HEK293 (cell line): ENCODE measurements at regions not wholly inside any gene's neighbourhood (a gene's known extent, or its start where the extent isn't known, plus 50 kb on each side); places are given as distances from the start of the nearest gene placed in this dataset.

ENCODE experiments used
- CTCF ChIA-PET: fragments of 350-600 bp; formaldehyde crosslinking; extraction: SDS; loops from one replicate; lab custom pipeline; 2021; ENCODE audit warnings: antibody characterized with exemption; lab: Yijun Ruan, JAX
- POLR2A ChIA-PET: fragments of 300-600 bp; formaldehyde crosslinking; extraction: SDS; loops from one replicate; lab custom pipeline; 2020; ENCODE audit warnings: antibody characterized with exemption, inconsistent platforms; lab: Yijun Ruan, JAX
- H3K27ac ChIP-seq: fragments of 200-500 bp; sonication (Bioruptor generic); 2 replicates; pipeline ENCODE4 v1.5.1; 2014; ENCODE audit warnings: low read depth, low read length, control low read depth, inconsistent platforms; ENCODE audit errors: extremely low read depth
- H3K36me3 ChIP-seq, 2 experiments: fragments of 200-500 bp in 1 of 2; sonication (Bioruptor generic) in 1 of 2; 1 replicate in 1 of 2; 2 replicates in 1 of 2; pipeline ENCODE4 v1.5.1; 2014 to 2017; ENCODE audit warnings: inconsistent platforms in 2 of 2, low read length in 2 of 2; ENCODE audit not compliant: control insufficient read depth in 2 of 2, insufficient read depth in 1 of 2
- H3K4me1 ChIP-seq: fragments of 200-500 bp; sonication (Bioruptor generic); 2 replicates; pipeline ENCODE4 v1.5.1; 2014; ENCODE audit warnings: mild to moderate bottlenecking, low read length, inconsistent platforms; ENCODE audit not compliant: control insufficient read depth, insufficient read depth
- H3K4me3 ChIP-seq: 2 replicates; pipeline ENCODE4 v1.5.1; 2011; ENCODE audit warnings: low read depth, mild to moderate bottlenecking, control low read depth, low read length, moderate library complexity
- H3K9me3 ChIP-seq: fragments of 200-500 bp; sonication (Bioruptor generic); 2 replicates; pipeline ENCODE4 v1.5.1; 2014; ENCODE audit warnings: low read depth, low read length, inconsistent platforms; ENCODE audit not compliant: control insufficient read depth, insufficient read depth
- GLIS2 ChIP-seq: fragments of 450-650 bp; formaldehyde crosslinking; IDR thresholded peaks from 2 replicates; pipeline ENCODE4 v1.5.1; 2016; ENCODE audit warnings: missing biosample characterization, missing genetic modification characterization
- IKZF3 ChIP-seq: fragments of 450-650 bp; IDR thresholded peaks from 2 replicates; pipeline ENCODE4 v1.5.0; 2018; ENCODE audit warnings: missing biosample characterization, mild to moderate bottlenecking, missing genetic modification characterization, moderate library complexity
- OSR2 ChIP-seq: fragments of 450-650 bp; formaldehyde crosslinking; IDR thresholded peaks from 2 replicates; pipeline ENCODE4 v1.5.1; 2016; ENCODE audit warnings: missing biosample characterization, missing genetic modification characterization
- ZBTB17 ChIP-seq: fragments of 450-650 bp; formaldehyde crosslinking; IDR thresholded peaks from 2 replicates; pipeline ENCODE4 v1.5.1; 2016; ENCODE audit warnings: missing biosample characterization, missing genetic modification characterization
- ZBTB21 ChIP-seq: fragments of 450-650 bp; formaldehyde crosslinking; IDR thresholded peaks from 2 replicates; pipeline ENCODE4 v1.5.1; 2017; ENCODE audit warnings: missing biosample characterization, missing genetic modification characterization
- ZFP37 ChIP-seq: fragments of 450-650 bp; formaldehyde crosslinking; IDR thresholded peaks from 2 replicates; pipeline ENCODE4 v1.5.1; 2016; ENCODE audit warnings: missing biosample characterization, missing genetic modification characterization
- ZNF19 ChIP-seq: fragments of 450-650 bp; formaldehyde crosslinking; IDR thresholded peaks from 2 replicates; pipeline ENCODE4; 2016; ENCODE audit warnings: missing biosample characterization, missing genetic modification characterization, low read depth
- ZNF211 ChIP-seq: fragments of 450-650 bp; formaldehyde crosslinking; IDR thresholded peaks from 2 replicates; pipeline ENCODE4 v1.5.1; 2016; ENCODE audit warnings: low read depth, missing biosample characterization, missing genetic modification characterization
- ZNF311 ChIP-seq: fragments of 450-650 bp; formaldehyde crosslinking; IDR thresholded peaks from 2 replicates; pipeline ENCODE4 v1.5.1; 2017; ENCODE audit warnings: missing biosample characterization, missing genetic modification characterization, borderline replicate concordance
- ZNF391 ChIP-seq: fragments of 450-650 bp; formaldehyde crosslinking; IDR thresholded peaks from 2 replicates; pipeline ENCODE4 v1.5.1; 2016; ENCODE audit warnings: low read depth, missing biosample characterization, missing genetic modification characterization, borderline replicate concordance
- ZNF394 ChIP-seq: fragments of 450-650 bp; formaldehyde crosslinking; IDR thresholded peaks from 2 replicates; pipeline ENCODE4 v1.5.1; 2016; ENCODE audit warnings: missing biosample characterization, missing genetic modification characterization, mild to moderate bottlenecking, moderate library complexity, borderline replicate concordance
- ZNF423 ChIP-seq: fragments of 450-650 bp; formaldehyde crosslinking; IDR thresholded peaks from 2 replicates; pipeline ENCODE4 v1.5.1; 2016; ENCODE audit warnings: missing biosample characterization, missing genetic modification characterization
- ZNF48 ChIP-seq: fragments of 450-650 bp; formaldehyde crosslinking; IDR thresholded peaks from 2 replicates; pipeline ENCODE4 v1.5.1; 2016; ENCODE audit warnings: missing biosample characterization, missing genetic modification characterization
- ZNF544 ChIP-seq: fragments of 450-650 bp; formaldehyde crosslinking; IDR thresholded peaks from 2 replicates; pipeline ENCODE4 v1.5.0; 2017; ENCODE audit warnings: missing biosample characterization, missing genetic modification characterization
- ZNF600 ChIP-seq: fragments of 450-650 bp; formaldehyde crosslinking; IDR thresholded peaks from 2 replicates; pipeline ENCODE4 v1.5.1; 2016; ENCODE audit warnings: missing biosample characterization, missing genetic modification characterization
- ZNF654 ChIP-seq: fragments of 450-650 bp; formaldehyde crosslinking; IDR thresholded peaks from 2 replicates; pipeline ENCODE4 v1.5.1; 2016; ENCODE audit warnings: low read depth, missing biosample characterization, missing genetic modification characterization
- ZNF785 ChIP-seq: fragments of 450-650 bp; formaldehyde crosslinking; IDR thresholded peaks from 2 replicates; pipeline ENCODE4 v1.5.1; 2016; ENCODE audit warnings: missing biosample characterization, missing genetic modification characterization
- ZNF792 ChIP-seq: fragments of 450-650 bp; formaldehyde crosslinking; IDR thresholded peaks from 2 replicates; pipeline ENCODE4 v1.5.1; 2016; ENCODE audit warnings: missing biosample characterization, missing genetic modification characterization
- ZNF837 ChIP-seq: fragments of 450-650 bp; formaldehyde crosslinking; IDR thresholded peaks from 2 replicates; pipeline ENCODE4 v1.5.1; 2016; ENCODE audit warnings: missing biosample characterization, missing genetic modification characterization
- ZNF843 ChIP-seq: fragments of 450-650 bp; formaldehyde crosslinking; IDR thresholded peaks from 2 replicates; pipeline ENCODE4 v1.5.1; 2016; ENCODE audit warnings: missing biosample characterization, missing genetic modification characterization
- TF ChIP-seq, protein P1 (sequence below): IDR thresholded peaks from 2 replicates; pipeline ENCODE4 v1.6.1; 2011; ENCODE audit warnings: mild to moderate bottlenecking, low read depth, low read length, borderline replicate concordance
- TF ChIP-seq, protein P2 (sequence below): fragments of 450-650 bp; formaldehyde crosslinking; IDR thresholded peaks from 2 replicates; pipeline ENCODE4 v1.5.1; 2017; ENCODE audit warnings: missing biosample characterization, missing genetic modification characterization
- TF ChIP-seq, protein P3 (sequence below): fragments of 450-650 bp; formaldehyde crosslinking; IDR thresholded peaks from 2 replicates; pipeline ENCODE4 v1.5.1; 2016; ENCODE audit warnings: missing biosample characterization, missing genetic modification characterization, borderline replicate concordance

DNA sequence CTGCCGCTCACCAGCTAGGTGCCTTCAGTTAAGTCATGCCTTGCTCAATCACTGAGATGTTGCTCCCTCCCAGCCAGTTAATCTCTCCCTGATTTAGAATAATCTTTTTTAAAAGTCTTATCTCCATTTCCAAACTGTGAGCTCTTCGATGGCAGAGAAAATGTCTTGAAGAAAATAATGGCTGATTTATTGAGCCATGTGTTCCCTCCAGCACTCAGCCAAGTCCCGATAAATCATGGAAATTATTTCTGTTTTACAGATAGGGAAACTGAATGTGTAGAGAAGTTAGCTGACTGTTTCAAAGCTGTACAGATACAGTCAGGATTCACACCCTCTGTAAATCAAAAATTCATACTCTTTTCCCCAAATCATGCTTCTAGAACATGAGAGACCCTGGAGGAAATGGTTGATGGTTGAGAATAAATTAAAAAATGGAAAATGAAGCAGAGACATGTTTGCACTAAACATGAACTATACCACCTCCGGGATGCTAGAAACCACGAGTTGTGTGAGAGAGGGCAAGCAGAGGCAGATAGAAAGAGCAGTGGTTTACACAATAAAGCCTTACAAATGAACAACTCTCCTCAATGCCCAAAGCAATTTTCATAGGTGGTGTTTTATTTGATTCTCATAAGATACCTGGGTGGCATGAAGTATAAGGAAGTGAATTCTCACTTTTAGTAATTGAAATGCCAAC, 376.4 kb downstream of the PLPP3 start:
- Histone ChIP-seq H3K9me3 (no peaks in the 10 kb centered on the region), H3K4me3 (no peak overlapping the region), H3K4me1 (no peaks in the 10 kb centered on the region; the same call in 1 of the 2 replicates), H3K27ac (no peak overlapping the region), H3K36me3 (no peaks in the 10 kb centered on the region)
- TF ChIP-seq ZNF423 (tag by site-specific recombination): no peak
- no peak for TF ChIP-seq ZNF394 (tag by site-specific recombination)
- no peak for TF ChIP-seq ZNF843 (tag by site-specific recombination)
- TF ChIP-seq ZFP37: no peak
- no peak for TF ChIP-seq ZNF311 (tag by site-specific recombination)
- POLR2A ChIA-PET: no interaction called here
- CTCF ChIA-PET: no interaction called here

DNA sequence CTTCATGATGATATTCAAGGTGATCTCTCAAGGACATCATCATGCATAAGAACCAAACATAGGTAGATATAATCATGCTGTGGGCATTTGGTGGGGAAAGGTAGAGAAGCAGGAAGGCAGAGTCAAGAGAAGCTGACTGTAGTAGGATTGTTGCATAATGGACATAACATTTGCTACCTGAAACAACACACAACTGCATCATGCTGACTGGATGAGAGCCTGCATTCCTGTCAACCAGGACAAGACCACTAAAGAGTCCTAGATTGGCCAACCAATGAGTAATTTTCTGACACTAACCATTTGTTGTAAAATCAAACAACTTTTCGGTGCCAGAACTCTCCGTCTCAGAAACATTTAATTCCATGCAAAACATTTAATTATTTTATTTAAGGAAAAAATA, 377.2 kb downstream of the PLPP3 start:
- TF ChIP-seq ZNF837 (tag by site-specific recombination) (no peak), ZNF211 (tag by site-specific recombination) (no peak), ZNF785 (tag by site-specific recombination) (no peak), ZNF654 (tag by site-specific recombination) (no peak), ZBTB17 (tag by site-specific recombination) (no peak), ZNF792 (tag by site-specific recombination) (no peak), ZNF600 (tag by site-specific recombination) (no peak), ZNF19 (no peak), GLIS2 (tag by site-specific recombination) (no peak), IKZF3 (tag by site-specific recombination) (no peak), ZNF544 (tag by site-specific recombination) (no peak), ZNF391 (tag by site-specific recombination) (no peak), ZBTB21 (tag by site-specific recombination) (no peak), OSR2 (tag by site-specific recombination) (no peak), ZNF394 (tag by site-specific recombination) (no peak), ZNF48 (no peak)
- TF ChIP-seq, protein P1, sequence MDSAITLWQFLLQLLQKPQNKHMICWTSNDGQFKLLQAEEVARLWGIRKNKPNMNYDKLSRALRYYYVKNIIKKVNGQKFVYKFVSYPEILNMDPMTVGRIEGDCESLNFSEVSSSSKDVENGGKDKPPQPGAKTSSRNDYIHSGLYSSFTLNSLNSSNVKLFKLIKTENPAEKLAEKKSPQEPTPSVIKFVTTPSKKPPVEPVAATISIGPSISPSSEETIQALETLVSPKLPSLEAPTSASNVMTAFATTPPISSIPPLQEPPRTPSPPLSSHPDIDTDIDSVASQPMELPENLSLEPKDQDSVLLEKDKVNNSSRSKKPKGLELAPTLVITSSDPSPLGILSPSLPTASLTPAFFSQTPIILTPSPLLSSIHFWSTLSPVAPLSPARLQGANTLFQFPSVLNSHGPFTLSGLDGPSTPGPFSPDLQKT: no peak
- TF ChIP-seq, protein P2, sequence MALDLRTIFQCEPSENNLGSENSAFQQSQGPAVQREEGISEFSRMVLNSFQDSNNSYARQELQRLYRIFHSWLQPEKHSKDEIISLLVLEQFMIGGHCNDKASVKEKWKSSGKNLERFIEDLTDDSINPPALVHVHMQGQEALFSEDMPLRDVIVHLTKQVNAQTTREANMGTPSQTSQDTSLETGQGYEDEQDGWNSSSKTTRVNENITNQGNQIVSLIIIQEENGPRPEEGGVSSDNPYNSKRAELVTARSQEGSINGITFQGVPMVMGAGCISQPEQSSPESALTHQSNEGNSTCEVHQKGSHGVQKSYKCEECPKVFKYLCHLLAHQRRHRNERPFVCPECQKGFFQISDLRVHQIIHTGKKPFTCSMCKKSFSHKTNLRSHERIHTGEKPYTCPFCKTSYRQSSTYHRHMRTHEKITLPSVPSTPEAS (tag by site-specific recombination): no peak
- TF ChIP-seq, protein P3, sequence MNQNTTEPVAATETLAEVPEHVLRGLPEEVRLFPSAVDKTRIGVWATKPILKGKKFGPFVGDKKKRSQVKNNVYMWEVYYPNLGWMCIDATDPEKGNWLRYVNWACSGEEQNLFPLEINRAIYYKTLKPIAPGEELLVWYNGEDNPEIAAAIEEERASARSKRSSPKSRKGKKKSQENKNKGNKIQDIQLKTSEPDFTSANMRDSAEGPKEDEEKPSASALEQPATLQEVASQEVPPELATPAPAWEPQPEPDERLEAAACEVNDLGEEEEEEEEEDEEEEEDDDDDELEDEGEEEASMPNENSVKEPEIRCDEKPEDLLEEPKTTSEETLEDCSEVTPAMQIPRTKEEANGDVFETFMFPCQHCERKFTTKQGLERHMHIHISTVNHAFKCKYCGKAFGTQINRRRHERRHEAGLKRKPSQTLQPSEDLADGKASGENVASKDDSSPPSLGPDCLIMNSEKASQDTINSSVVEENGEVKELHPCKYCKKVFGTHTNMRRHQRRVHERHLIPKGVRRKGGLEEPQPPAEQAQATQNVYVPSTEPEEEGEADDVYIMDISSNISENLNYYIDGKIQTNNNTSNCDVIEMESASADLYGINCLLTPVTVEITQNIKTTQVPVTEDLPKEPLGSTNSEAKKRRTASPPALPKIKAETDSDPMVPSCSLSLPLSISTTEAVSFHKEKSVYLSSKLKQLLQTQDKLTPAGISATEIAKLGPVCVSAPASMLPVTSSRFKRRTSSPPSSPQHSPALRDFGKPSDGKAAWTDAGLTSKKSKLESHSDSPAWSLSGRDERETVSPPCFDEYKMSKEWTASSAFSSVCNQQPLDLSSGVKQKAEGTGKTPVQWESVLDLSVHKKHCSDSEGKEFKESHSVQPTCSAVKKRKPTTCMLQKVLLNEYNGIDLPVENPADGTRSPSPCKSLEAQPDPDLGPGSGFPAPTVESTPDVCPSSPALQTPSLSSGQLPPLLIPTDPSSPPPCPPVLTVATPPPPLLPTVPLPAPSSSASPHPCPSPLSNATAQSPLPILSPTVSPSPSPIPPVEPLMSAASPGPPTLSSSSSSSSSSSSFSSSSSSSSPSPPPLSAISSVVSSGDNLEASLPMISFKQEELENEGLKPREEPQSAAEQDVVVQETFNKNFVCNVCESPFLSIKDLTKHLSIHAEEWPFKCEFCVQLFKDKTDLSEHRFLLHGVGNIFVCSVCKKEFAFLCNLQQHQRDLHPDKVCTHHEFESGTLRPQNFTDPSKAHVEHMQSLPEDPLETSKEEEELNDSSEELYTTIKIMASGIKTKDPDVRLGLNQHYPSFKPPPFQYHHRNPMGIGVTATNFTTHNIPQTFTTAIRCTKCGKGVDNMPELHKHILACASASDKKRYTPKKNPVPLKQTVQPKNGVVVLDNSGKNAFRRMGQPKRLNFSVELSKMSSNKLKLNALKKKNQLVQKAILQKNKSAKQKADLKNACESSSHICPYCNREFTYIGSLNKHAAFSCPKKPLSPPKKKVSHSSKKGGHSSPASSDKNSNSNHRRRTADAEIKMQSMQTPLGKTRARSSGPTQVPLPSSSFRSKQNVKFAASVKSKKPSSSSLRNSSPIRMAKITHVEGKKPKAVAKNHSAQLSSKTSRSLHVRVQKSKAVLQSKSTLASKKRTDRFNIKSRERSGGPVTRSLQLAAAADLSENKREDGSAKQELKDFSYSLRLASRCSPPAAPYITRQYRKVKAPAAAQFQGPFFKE: no peak
- CTCF ChIA-PET: interaction anchor here (0.6 kb wide), 1 partner anchor 354 kb away, joined by 3 read pairs; no protein-coding TSS in a partner anchor
- H3K36me3 ChIP-seq: no peaks in the 10 kb centered on the region
- no peaks in the 10 kb centered on the region for H3K9me3 ChIP-seq
- POLR2A ChIA-PET: no interaction called here
- no peak overlapping the region for H3K27ac ChIP-seq
- H3K4me3 ChIP-seq: no peak overlapping the region
- no peaks in the 10 kb centered on the region; the same call in 1 of the 2 replicates for H3K4me1 ChIP-seq
